DND-41 (cell line): ENCODE measurements at regions not wholly inside any gene's neighbourhood (a gene's known extent, or its start where the extent isn't known, plus 50 kb on each side); places are given as distances from the start of the nearest gene placed in this dataset.

Experiments used
- ATAC-seq: fragments of 200-7000 bp; cut with Tn5 transposase; 3 replicates; pipeline ENCODE4 v1.9.1; 2021; ENCODE audit warnings: low read depth; ENCODE audit not compliant: insufficient read depth
- DNase-seq: peaks from one replicate; pipeline ENCODE4 v3.0.0-alpha.2; 2020
- H2AFZ ChIP-seq: 2 replicates; pipeline ENCODE4 v1.6.0; 2012; ENCODE audit warnings: low read depth, low read length
- H3K27ac ChIP-seq: 2 replicates; pipeline ENCODE4 v1.5.1; 2012; ENCODE audit warnings: low read length, inconsistent platforms
- H3K27me3 ChIP-seq: fragments of 200-600 bp; sonication (generic); 2 replicates; pipeline ENCODE4 v1.6.0; 2012; ENCODE audit warnings: low read length, mild to moderate bottlenecking, inconsistent platforms; ENCODE audit not compliant: insufficient read depth, poor library complexity
- H3K36me3 ChIP-seq: 2 replicates; pipeline ENCODE4 v1.5.1; 2012; ENCODE audit warnings: low read length, inconsistent platforms; ENCODE audit not compliant: insufficient read depth
- H3K4me1 ChIP-seq: 2 replicates; pipeline ENCODE4 v1.5.1; 2012; ENCODE audit warnings: mild to moderate bottlenecking, low read length; ENCODE audit not compliant: insufficient read depth
- H3K4me2 ChIP-seq: 2 replicates; pipeline ENCODE4 v1.6.0; 2012; ENCODE audit warnings: mild to moderate bottlenecking, moderate library complexity, low read length, inconsistent platforms; ENCODE audit not compliant: insufficient read depth
- H3K4me3 ChIP-seq, 2 experiments: fragments of 200-600 bp in 1 of 2; shearing (Covaris generic) in 1 of 2; 2 replicates each; pipeline ENCODE4 v1.5.1; 2012 to 2016; ENCODE audit warnings: inconsistent platforms in 2 of 2, low read length in 2 of 2, mild to moderate bottlenecking in 2 of 2, low read depth in 1 of 2, moderate library complexity in 1 of 2
- H3K79me2 ChIP-seq: 2 replicates; pipeline ENCODE4 v1.6.0; 2012; ENCODE audit warnings: low read length, inconsistent platforms; ENCODE audit not compliant: insufficient read depth
- H3K9ac ChIP-seq: 2 replicates; pipeline ENCODE4 v1.6.0; 2012; ENCODE audit warnings: low read depth, mild to moderate bottlenecking, inconsistent platforms, low read length, moderate library complexity
- H3K9me3 ChIP-seq: 2 replicates; pipeline ENCODE4 v1.5.1; 2012; ENCODE audit warnings: low read length, moderate library complexity, mild to moderate bottlenecking, inconsistent platforms; ENCODE audit not compliant: insufficient read depth, severe bottlenecking
- H4K20me1 ChIP-seq: 2 replicates; pipeline ENCODE4 v1.6.0; 2012; ENCODE audit warnings: low read length; ENCODE audit not compliant: insufficient read depth
- CTCF ChIP-seq: IDR thresholded peaks from 2 replicates; pipeline ENCODE4 v1.5.1; 2012; ENCODE audit warnings: borderline replicate concordance, low read length, moderate library complexity, mild to moderate bottlenecking; ENCODE audit not compliant: poor library complexity, severe bottlenecking; ENCODE audit errors: extremely low read depth
- EZH2 ChIP-seq: IDR thresholded peaks from 3 replicates; pipeline ENCODE4 v1.6.1; 2012; ENCODE audit warnings: borderline replicate concordance, low read depth, mild to moderate bottlenecking, moderate library complexity, low read length, inconsistent platforms; ENCODE audit not compliant: severe bottlenecking

- Histone ChIP-seq H3K27me3 (no peaks in the 10 kb centered on the region), H3K4me3 (no peak overlapping the region), H3K4me1 (no peaks in the 10 kb centered on the region), H3K79me2 (no peaks in the 10 kb centered on the region), H3K27ac (no peak overlapping the region), H2AFZ (no peak overlapping the region), H3K9me3 (no peaks in the 10 kb centered on the region), H3K4me2 (no peak overlapping the region), H4K20me1 (no peaks in the 10 kb centered on the region), H3K36me3 (no peaks in the 10 kb centered on the region), H3K9ac (no peak overlapping the region)
- ATAC-seq (no peak), DNase-seq (no peak)
- TF ChIP-seq EZH2 = no peak
- no peak for TF ChIP-seq CTCF
Measured at GRCh38 chr16:48949636-48950035, 332.0 kb downstream of the CBLN1 start.

GRCh38 chr16:48948911-48949310 is 332.7 kb downstream of the CBLN1 start:
- ATAC-seq = no peak
- Histone ChIP-seq H4K20me1 (no peaks in the 10 kb centered on the region), H3K4me2 (no peak overlapping the region), H3K36me3 (no peaks in the 10 kb centered on the region), H3K79me2 (no peaks in the 10 kb centered on the region), H3K4me1 (no peaks in the 10 kb centered on the region), H3K9me3 (no peaks in the 10 kb centered on the region), H3K4me3 (no peak overlapping the region), H2AFZ (no peak overlapping the region), H3K27ac (no peak overlapping the region), H3K27me3 (no peaks in the 10 kb centered on the region), H3K9ac (no peak overlapping the region)
- no peak for DNase-seq
- no peak for TF ChIP-seq CTCF
- TF ChIP-seq EZH2 = no peak

- H3K9me3 ChIP-seq = no peaks in the 10 kb centered on the region
- no peak overlapping the region for H3K27ac ChIP-seq
- H3K9ac ChIP-seq = no peak overlapping the region
- no peaks in the 10 kb centered on the region for H4K20me1 ChIP-seq
- no peaks in the 10 kb centered on the region for H3K36me3 ChIP-seq
- DNase-seq (no peak), ATAC-seq (no peak)
- H3K4me3 ChIP-seq = no peak overlapping the region
- H3K27me3 ChIP-seq = no peaks in the 10 kb centered on the region
- H3K4me1 ChIP-seq = no peaks in the 10 kb centered on the region
- TF ChIP-seq EZH2 (no peak), CTCF (no peak)
- H3K4me2 ChIP-seq = no peak overlapping the region
- no peak overlapping the region for H2AFZ ChIP-seq
- H3K79me2 ChIP-seq = no peaks in the 10 kb centered on the region
Measured at GRCh38 chr16:48947371-48947713, 334.3 kb downstream of the CBLN1 start.
